HEK293T (cell line): ENCODE measurements at regions not wholly inside any gene's neighbourhood (a gene's known extent, or its start where the extent isn't known, plus 50 kb on each side); places are given as distances from the start of the nearest gene placed in this dataset.

Experiments used
- ARNT ChIP-seq: fragments of 450-650 bp; IDR thresholded peaks from 2 replicates; pipeline ENCODE4 v1.6.1; 2017; ENCODE audit warnings: mild to moderate bottlenecking
- BHLHE40 ChIP-seq: fragments of 450-650 bp; IDR thresholded peaks from 2 replicates; pipeline ENCODE4 v1.6.1; 2016; ENCODE audit warnings: mild to moderate bottlenecking, moderate library complexity, borderline replicate concordance
- CTBP1 ChIP-seq: fragments of 450-650 bp; IDR thresholded peaks from 2 replicates; pipeline ENCODE4 v1.6.1; 2016; ENCODE audit warnings: borderline replicate concordance
- FOXK2 ChIP-seq: fragments of 450-650 bp; IDR thresholded peaks from 2 replicates; pipeline ENCODE4 v1.6.1; 2016; ENCODE audit warnings: mild to moderate bottlenecking
- FOXM1 ChIP-seq: fragments of 450-650 bp; IDR thresholded peaks from 2 replicates; pipeline ENCODE4 v1.6.1; 2017; ENCODE audit warnings: mild to moderate bottlenecking, borderline replicate concordance
- HDGF ChIP-seq: fragments of 450-650 bp; IDR thresholded peaks from 2 replicates; pipeline ENCODE4 v1.6.1; 2017; ENCODE audit warnings: antibody characterized with exemption, borderline replicate concordance
- LEF1 ChIP-seq: fragments of 450-650 bp; IDR thresholded peaks from 2 replicates; pipeline ENCODE4 v1.6.1; 2017; ENCODE audit warnings: mild to moderate bottlenecking, borderline replicate concordance
- SP1 ChIP-seq: fragments of 450-650 bp; IDR thresholded peaks from 2 replicates; pipeline ENCODE4 v1.6.1; 2017
- SUZ12 ChIP-seq: fragments of 450-650 bp; IDR thresholded peaks from 2 replicates; pipeline ENCODE4 v1.6.1; 2016; ENCODE audit warnings: mild to moderate bottlenecking
- TARDBP ChIP-seq: fragments of 450-650 bp; IDR thresholded peaks from 2 replicates; pipeline ENCODE4 v1.6.1; 2016
- ZNF384 ChIP-seq: fragments of 450-650 bp; IDR thresholded peaks from 2 replicates; pipeline ENCODE4 v1.6.1; 2016
- TF ChIP-seq, protein P1 (sequence below): fragments of 450-650 bp; IDR thresholded peaks from 2 replicates; pipeline ENCODE4 v1.6.1; 2016

- TF ChIP-seq TARDBP (no peak), SUZ12 (no peak), LEF1 (no peak), FOXM1 (no peak), FOXK2 (no peak), ZNF384 (no peak), CTBP1 (no peak), ARNT (no peak), HDGF (no peak), SP1 (no peak), BHLHE40 (no peak)
- TF ChIP-seq, protein P1, sequence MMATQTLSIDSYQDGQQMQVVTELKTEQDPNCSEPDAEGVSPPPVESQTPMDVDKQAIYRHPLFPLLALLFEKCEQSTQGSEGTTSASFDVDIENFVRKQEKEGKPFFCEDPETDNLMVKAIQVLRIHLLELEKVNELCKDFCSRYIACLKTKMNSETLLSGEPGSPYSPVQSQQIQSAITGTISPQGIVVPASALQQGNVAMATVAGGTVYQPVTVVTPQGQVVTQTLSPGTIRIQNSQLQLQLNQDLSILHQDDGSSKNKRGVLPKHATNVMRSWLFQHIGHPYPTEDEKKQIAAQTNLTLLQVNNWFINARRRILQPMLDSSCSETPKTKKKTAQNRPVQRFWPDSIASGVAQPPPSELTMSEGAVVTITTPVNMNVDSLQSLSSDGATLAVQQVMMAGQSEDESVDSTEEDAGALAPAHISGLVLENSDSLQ, result no peak
Measured at GRCh38 chr6:54730767-54731630, 115.6 kb upstream of the FAM83B start.
